GM12878 (cell line): ENCODE measurements at regions not wholly inside any gene's neighbourhood (a gene's known extent, or its start where the extent isn't known, plus 50 kb on each side); places are given as distances from the start of the nearest gene placed in this dataset.

Experiments used
- ATAC-seq: fragments of 200-7000 bp; cut with Tn5 transposase; 3 replicates; pipeline ENCODE4 v1.9.1; 2020; ENCODE audit warnings: mild to moderate bottlenecking, moderate library complexity
- BruUV-seq: library from RNA; stranded (reverse); fragments of 400-500 nt; replicated peaks from 2 replicates; lab custom pipeline; 2021; lab: Mats Ljungman, UMichigan
- CTCF ChIA-PET: fragments of 300-600 bp; sonication (Branson Sonifier 250); formaldehyde crosslinking; extraction: SDS; loops from one replicate; lab custom pipeline; 2021; ENCODE audit warnings: inconsistent platforms; lab: Yijun Ruan, JAX
- POLR2A ChIA-PET: fragments of 350-600 bp; formaldehyde crosslinking; extraction: SDS; loops from one replicate; lab custom pipeline; 2021; ENCODE audit warnings: inconsistent platforms; lab: Charles Lee
- RAD21 ChIA-PET: fragments of 300-600 bp; sonication (Branson Sonifier 250); formaldehyde crosslinking; loops from one replicate; lab custom pipeline; 2023; ENCODE audit warnings: antibody characterized with exemption; ENCODE audit not compliant: unreplicated experiment; lab: Charles Lee
- SMC1A ChIA-PET: fragments of 300-600 bp; sonication (Branson Sonifier 250); formaldehyde crosslinking; loops from one replicate; lab custom pipeline; 2023; ENCODE audit not compliant: unreplicated experiment, uncharacterized antibody; lab: Charles Lee
- DNase-seq: peaks from one replicate; pipeline ENCODE4 v3.0.0-alpha.2; 2011; ENCODE audit warnings: low read depth, low spot score
- FAIRE-seq: peaks from 3 replicates; lab custom pipeline; 2011; peaks lifted over from hg19 to GRCh38; lab: Jason Lieb, UNC
- H2AFZ ChIP-seq: 2 replicates; pipeline ENCODE4 v1.6.0; 2011; ENCODE audit warnings: low read depth, low read length, control low read depth; ENCODE audit not compliant: control insufficient read depth
- H3K27ac ChIP-seq: 2 replicates; pipeline ENCODE4 v1.5.1; 2011; ENCODE audit warnings: control low read depth; ENCODE audit not compliant: control insufficient read depth, insufficient read depth
- H3K27me3 ChIP-seq, 2 experiments: replicated peaks in 1 of 2; 2 replicates each; pipeline versions ENCODE4 v1.6.0 to v1.6.1; 2011; ENCODE audit warnings: low read length in 1 of 2; ENCODE audit not compliant: control insufficient read depth in 2 of 2, insufficient read depth in 2 of 2
- H3K36me3 ChIP-seq, 2 experiments: 2 replicates each; pipeline ENCODE4 v1.5.1; 2011; ENCODE audit warnings: low read length in 1 of 2; ENCODE audit not compliant: control insufficient read depth in 2 of 2, insufficient read depth in 2 of 2
- H3K4me1 ChIP-seq: 2 replicates; pipeline ENCODE4 v1.6.1; 2011; ENCODE audit warnings: mild to moderate bottlenecking, low read length, moderate library complexity, mixed read lengths; ENCODE audit not compliant: control insufficient read depth, insufficient read depth
- H3K4me2 ChIP-seq: 2 replicates; pipeline ENCODE4 v1.6.0; 2011; ENCODE audit warnings: control low read depth; ENCODE audit not compliant: control insufficient read depth, insufficient read depth
- H3K4me3 ChIP-seq: fragments of 200-600 bp; sonication (generic); 2 replicates; pipeline ENCODE4 v1.5.1; 2016
- H3K79me2 ChIP-seq: 2 replicates; pipeline ENCODE4 v1.6.0; 2011; ENCODE audit warnings: low read length; ENCODE audit not compliant: control insufficient read depth, insufficient read depth
- H3K9ac ChIP-seq: 2 replicates; pipeline ENCODE4 v1.8.0; 2011; ENCODE audit warnings: low read length, control low read depth, mixed read lengths; ENCODE audit not compliant: control insufficient read depth, insufficient read depth
- H3K9me3 ChIP-seq: replicated peaks from 3 replicates; pipeline ENCODE4 v1.5.1; 2011; ENCODE audit warnings: mild to moderate bottlenecking, low read length; ENCODE audit not compliant: control insufficient read depth, insufficient read depth
- H4K20me1 ChIP-seq: 2 replicates; pipeline ENCODE4 v1.6.0; 2011; ENCODE audit not compliant: control insufficient read depth, insufficient read depth
- FOXM1 ChIP-seq: IDR thresholded peaks from 2 replicates; pipeline ENCODE4 v1.6.1; 2012; ENCODE audit warnings: low read depth, mild to moderate bottlenecking, inconsistent platforms, low read length, moderate library complexity
- NFYB ChIP-seq: IDR thresholded peaks from 2 replicates; pipeline ENCODE4 v1.6.1; 2011; ENCODE audit warnings: low read depth, mild to moderate bottlenecking, low read length, improper control_type of control experiment, moderate library complexity; ENCODE audit not compliant: insufficient read depth
- PAX5 ChIP-seq: IDR thresholded peaks from 2 replicates; pipeline ENCODE4 v1.6.1; 2011; ENCODE audit warnings: low read depth, low read length, borderline replicate concordance
- RUNX3 ChIP-seq: IDR thresholded peaks from 2 replicates; pipeline ENCODE4 v1.6.1; 2012; ENCODE audit warnings: low read length, inconsistent platforms
- ZNF24 ChIP-seq: fragments of 450-650 bp; IDR thresholded peaks from 2 replicates; pipeline ENCODE4 v1.6.1; 2017; ENCODE audit warnings: antibody characterized with exemption, mild to moderate bottlenecking
- WGBS: methylation state at CpG from one replicate; pipeline ENCODE4 v1.1.6; 2016; ENCODE audit warnings: low lambda C conversion rate; ENCODE audit not compliant: insufficient replicate concordance, insufficient coverage; ENCODE audit errors: missing lambda C conversion rate; 5-methylcytosine and 5-hydroxymethylcytosine counted together
- in situ Hi-C: fragments of 300-500 bp; cut with MboI; formaldehyde crosslinking; loops from 9 replicates; pipeline ENCODE4 v1.14.3; 2018; ENCODE audit warnings: mixed read lengths
- intact Hi-C: fragments of 100-400 bp; cut with micrococcal nuclease; formaldehyde crosslinking; loops from one replicate; pipeline ENCODE4 v1.14.2; 2022; ENCODE audit not compliant: unreplicated experiment

GRCh38 chr18:25737710-25738311, 352.6 kb downstream of the SS18 start:
- no peak overlapping the region for H3K9ac ChIP-seq
- no peaks in the 10 kb centered on the region; a peak in 1 of 4 replicates for H3K27me3 ChIP-seq
- in situ Hi-C loops (no loop called here), intact Hi-C loops (no loop called here)
- CTCF ChIA-PET: no interaction called here
- no peaks in the 10 kb centered on the region for H3K9me3 ChIP-seq
- H4K20me1 ChIP-seq: no peaks in the 10 kb centered on the region
- FAIRE-seq (no peak), DNase-seq (no peak), ATAC-seq (no peak)
- POLR2A ChIA-PET: no interaction called here
- H3K79me2 ChIP-seq: no peaks in the 10 kb centered on the region
- TF ChIP-seq PAX5 (no peak), FOXM1 (no peak), ZNF24 (no peak)
- H3K27ac ChIP-seq: no peak overlapping the region
- no TSS peak for BruUV-seq
- SMC1A ChIA-PET: no interaction called here
- no peak overlapping the region for H3K4me2 ChIP-seq
- no peaks in the 10 kb centered on the region for H3K4me1 ChIP-seq
- no peak overlapping the region for H2AFZ ChIP-seq
- H3K36me3 ChIP-seq: no peaks in the 10 kb centered on the region
- no peak overlapping the region for H3K4me3 ChIP-seq
- RAD21 ChIA-PET: no interaction called here
- 48% methylated on average over 7 of the region's 7 CpGs for WGBS

GRCh38 chr18:25736516-25736915, 353.9 kb downstream of the SS18 start:
- Histone ChIP-seq H3K4me2 (no peak overlapping the region), H3K9ac (no peak overlapping the region), H3K36me3 (no peaks in the 10 kb centered on the region), H3K4me3 (no peak overlapping the region), H2AFZ (no peak overlapping the region), H3K9me3 (no peaks in the 10 kb centered on the region), H4K20me1 (no peaks in the 10 kb centered on the region), H3K4me1 (no peaks in the 10 kb centered on the region), H3K27me3 (no peaks in the 10 kb centered on the region; a peak in 1 of 4 replicates), H3K79me2 (no peaks in the 10 kb centered on the region), H3K27ac (no peak overlapping the region)
- ChIA-PET RAD21 (no interaction called here), CTCF (no interaction called here), POLR2A (no interaction called here), SMC1A (no interaction called here)
- WGBS: 45% methylated on average over 5 of the region's 5 CpGs
- TF ChIP-seq NFYB: peak; percentile 2; the same call in 1 of the 2 replicates
- TF ChIP-seq RUNX3: no peak
- in situ Hi-C loops (no loop called here), intact Hi-C loops (no loop called here)
- FAIRE-seq (no peak), DNase-seq (no peak), ATAC-seq (no peak)
- BruUV-seq: no TSS peak
